ENCODE measurements at regions not wholly inside any gene's neighbourhood (a gene's known extent, or its start where the extent isn't known, plus 50 kb on each side); places are given as distances from the start of the nearest gene placed in this dataset.

DNA sequence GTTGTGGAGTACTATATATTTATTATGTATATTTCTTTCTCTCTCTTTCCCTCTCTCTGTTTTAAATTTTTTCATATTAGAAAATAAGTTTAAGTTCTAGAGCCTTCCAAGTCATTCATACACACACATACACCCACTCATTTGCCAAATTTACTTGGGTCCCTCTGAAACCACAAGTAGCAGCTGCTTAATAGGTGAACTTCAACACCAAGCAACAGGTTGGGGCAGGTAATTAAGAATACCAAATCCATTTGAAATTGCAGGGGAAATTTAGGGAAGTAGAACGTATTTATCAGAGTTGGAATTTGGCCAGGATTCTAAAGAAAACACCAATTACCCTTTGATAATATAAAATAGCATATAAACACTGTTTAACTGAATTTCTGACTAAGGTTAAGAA lies 75.0 kb upstream of the RBBP8 start:
- no peak for DNase-seq (ENCODE audit: low read depth)
- TF ChIP-seq, protein P1, sequence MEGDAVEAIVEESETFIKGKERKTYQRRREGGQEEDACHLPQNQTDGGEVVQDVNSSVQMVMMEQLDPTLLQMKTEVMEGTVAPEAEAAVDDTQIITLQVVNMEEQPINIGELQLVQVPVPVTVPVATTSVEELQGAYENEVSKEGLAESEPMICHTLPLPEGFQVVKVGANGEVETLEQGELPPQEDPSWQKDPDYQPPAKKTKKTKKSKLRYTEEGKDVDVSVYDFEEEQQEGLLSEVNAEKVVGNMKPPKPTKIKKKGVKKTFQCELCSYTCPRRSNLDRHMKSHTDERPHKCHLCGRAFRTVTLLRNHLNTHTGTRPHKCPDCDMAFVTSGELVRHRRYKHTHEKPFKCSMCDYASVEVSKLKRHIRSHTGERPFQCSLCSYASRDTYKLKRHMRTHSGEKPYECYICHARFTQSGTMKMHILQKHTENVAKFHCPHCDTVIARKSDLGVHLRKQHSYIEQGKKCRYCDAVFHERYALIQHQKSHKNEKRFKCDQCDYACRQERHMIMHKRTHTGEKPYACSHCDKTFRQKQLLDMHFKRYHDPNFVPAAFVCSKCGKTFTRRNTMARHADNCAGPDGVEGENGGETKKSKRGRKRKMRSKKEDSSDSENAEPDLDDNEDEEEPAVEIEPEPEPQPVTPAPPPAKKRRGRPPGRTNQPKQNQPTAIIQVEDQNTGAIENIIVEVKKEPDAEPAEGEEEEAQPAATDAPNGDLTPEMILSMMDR (conservative IDR thresholded peaks at IDR 0.05; ENCODE audit: low read length) = no peak
- no peak overlapping the region for H3K4me3 ChIP-seq (ENCODE audit: low read length)

DNA sequence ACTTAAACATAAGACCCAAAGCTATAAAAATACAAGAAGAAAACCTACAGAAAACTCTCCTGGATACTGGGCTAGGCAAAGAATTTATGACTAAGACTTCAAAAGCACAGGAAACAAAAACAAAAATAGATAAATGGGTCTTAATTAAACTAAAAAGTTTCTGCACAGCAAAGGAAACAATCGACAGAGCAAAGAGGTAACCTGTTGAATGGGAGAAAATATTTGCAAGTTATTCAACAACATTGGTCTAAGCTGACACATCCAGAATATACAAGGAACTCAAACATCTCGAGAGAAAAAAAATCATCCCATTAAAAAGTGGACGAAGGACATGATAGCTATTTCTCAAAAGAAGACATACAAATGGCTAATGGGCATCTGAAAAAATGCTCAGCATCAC lies 72.3 kb upstream of the RBBP8 start:
- DNase-seq (ENCODE audit: low read depth) = no peak
- H3K4me3 ChIP-seq (ENCODE audit: low read length) = no peak overlapping the region
- TF ChIP-seq, protein P1 (conservative IDR thresholded peaks at IDR 0.05; ENCODE audit: low read length) = no peak

DNA sequence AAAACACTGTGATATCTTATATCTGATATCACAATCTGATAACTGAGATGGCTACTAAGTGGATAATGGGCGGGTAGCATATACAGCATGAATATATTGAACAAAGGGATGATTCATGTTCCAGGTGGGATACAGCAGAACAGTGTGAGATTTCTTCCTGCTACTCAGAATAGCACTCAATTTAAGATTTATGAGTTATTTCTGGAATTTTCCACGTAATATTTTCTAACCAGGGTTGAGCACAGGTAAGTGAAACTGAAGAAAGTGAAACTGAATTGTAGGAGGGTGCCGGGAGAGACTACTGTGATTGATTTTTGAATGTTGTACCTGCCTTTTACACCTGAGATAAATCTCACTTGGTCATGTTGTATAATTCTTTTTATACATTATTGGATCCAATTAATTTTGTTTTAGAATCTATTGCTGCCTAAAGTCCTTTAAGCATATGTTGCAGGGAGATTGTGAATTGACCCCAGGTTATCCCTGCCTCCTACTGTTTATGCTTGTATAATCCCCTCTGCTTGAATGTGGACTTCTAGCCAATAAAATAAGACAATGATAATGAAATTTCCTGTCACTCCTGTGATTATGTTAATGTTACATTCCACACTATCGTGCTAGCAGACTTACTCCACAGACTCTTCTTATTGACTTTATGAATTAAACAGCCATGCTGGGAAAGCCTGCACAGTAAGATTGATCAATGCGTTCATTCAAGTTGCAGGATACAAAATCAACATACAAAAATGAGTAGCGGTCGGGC lies 67.6 kb upstream of the RBBP8 start:
- no peak overlapping the region for H3K4me3 ChIP-seq (ENCODE audit: low read length)
- no peak for DNase-seq (ENCODE audit: low read depth)
- TF ChIP-seq, protein P1 (conservative IDR thresholded peaks at IDR 0.05; ENCODE audit: low read length) = no peak

DNA sequence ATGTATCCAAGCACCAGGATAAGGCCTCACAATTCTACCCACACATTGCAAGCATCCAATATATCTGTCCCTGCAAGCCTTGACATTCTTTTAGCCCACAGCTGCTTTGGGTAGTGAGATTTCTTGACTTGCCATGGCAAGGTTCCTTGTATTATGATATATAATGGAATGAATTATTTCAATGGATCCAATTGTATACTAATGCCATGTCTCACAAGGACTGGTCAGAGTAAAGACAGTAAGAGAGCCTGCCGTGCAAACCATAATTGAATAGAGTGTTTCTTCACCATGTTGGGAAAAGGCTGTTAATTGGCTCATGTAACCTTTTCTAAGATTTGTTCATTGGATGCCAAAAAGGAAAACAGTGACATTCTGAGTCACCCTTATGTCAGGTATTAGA lies 64.3 kb upstream of the RBBP8 start:
- TF ChIP-seq, protein P1 (conservative IDR thresholded peaks at IDR 0.05; ENCODE audit: low read length) = no peak
- no peak overlapping the region for H3K4me3 ChIP-seq (ENCODE audit: low read length)
- no peak for DNase-seq (ENCODE audit: low read depth)

DNA sequence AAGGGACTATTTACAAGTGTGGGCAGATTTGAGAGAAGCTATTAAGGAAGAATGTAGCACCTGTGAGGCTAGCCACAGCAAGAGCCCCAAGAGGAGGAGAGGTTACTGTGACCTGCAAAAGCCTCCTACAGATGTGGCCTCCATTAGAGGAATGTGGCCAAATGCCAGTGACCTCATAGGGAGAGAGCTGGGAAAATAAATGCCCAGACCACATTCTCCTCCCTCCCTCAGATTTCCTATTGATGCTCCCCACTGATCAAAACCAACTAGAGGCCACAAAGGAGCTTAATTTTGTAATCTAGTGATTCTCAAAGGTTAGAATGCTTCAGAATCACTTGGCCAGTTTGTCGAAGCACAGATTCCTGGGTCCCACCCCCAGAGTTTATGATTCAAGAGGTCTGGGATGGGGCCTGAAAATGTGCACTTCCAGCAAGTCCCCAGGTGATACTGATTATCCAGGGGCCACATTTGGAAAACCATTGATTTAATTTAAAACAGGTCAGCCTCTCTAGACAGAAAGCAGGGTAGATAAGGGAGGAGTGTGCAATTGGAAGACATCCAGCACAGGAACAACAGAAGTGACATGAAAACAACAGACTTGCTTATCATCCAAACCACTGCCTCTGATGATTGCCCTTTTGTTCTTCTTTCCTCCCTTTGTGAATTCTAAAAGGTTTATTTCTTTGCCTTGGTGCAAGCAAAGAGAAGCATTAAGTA lies 61.2 kb upstream of the RBBP8 start:
- DNase-seq (ENCODE audit: low read depth) = peak; percentile 30
- no peak overlapping the region for H3K4me3 ChIP-seq (ENCODE audit: low read length)
- TF ChIP-seq, protein P1 (conservative IDR thresholded peaks at IDR 0.05; ENCODE audit: low read length) = no peak

DNA sequence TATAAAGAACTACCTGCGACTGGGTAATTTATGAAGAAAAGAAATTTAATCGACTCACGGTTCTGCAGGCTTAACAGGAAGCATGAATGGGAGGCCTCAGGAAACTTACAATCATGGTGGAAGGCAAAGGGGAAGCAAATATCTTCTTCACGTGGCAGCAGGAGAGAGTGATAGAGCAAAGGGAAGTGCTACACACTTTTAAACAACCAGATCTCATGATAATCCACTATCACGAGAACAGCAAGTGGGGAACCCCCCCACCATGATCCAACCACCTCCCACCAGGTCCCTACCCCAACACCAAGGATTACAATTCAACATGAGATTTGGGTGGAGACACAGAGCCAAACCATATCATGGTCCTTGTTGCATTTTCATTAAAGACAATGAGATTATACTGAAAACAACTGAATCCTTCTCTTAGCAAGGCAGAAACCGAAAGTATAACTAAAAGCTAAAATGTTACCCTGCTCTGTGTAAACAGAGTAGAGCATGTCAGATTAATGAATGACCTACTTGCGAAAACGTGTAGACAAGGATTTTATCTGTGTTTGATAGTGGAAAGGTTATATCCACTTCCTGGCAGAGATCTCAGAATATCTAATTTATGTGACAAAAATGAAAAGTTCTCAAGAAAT lies 60.1 kb upstream of the RBBP8 start:
- DNase-seq (ENCODE audit: low read depth) = no peak
- TF ChIP-seq, protein P1 (conservative IDR thresholded peaks at IDR 0.05; ENCODE audit: low read length) = no peak
- no peak overlapping the region for H3K4me3 ChIP-seq (ENCODE audit: low read length)
